Activated B cell treated with CpG ODN at 0.5 μM for 24 hours (primary cell): ENCODE measurements at regions not wholly inside any gene's neighbourhood (a gene's known extent, or its start where the extent isn't known, plus 50 kb on each side); places are given as distances from the start of the nearest gene placed in this dataset.
"Not testable (repeated sequence)": the region's sequence is repeated elsewhere in the genome, so short reads cannot be mapped to it uniquely, and the experiment has no call there.

Source experiments
- ATAC-seq: fragments of 200-7000 bp; cut with Tn5 transposase; one replicate; pipeline ENCODE4 v1.10.0; 2021; ENCODE audit warnings: low read depth, mild to moderate bottlenecking, moderate library complexity
- CTCF ChIA-PET: fragments of 350-600 bp; sonication (Branson Sonifier 250); formaldehyde crosslinking; loops from one replicate; lab custom pipeline; 2021; ENCODE audit warnings: antibody characterized with exemption; lab: Charles Lee
- POLR2A ChIA-PET: fragments of 350-600 bp; sonication (Branson Sonifier 250); formaldehyde crosslinking; loops from one replicate; lab custom pipeline; 2021; ENCODE audit warnings: antibody characterized with exemption; lab: Charles Lee
- DNase-seq: peaks from one replicate; pipeline ENCODE4 v3.0.0; 2022
- H3K27ac Mint-ChIP-seq: one replicate; pipeline ENCODE4 v1.8.0; 2020; ENCODE audit warnings: mixed read lengths
- H3K27me3 Mint-ChIP-seq: one replicate; pipeline ENCODE4 v1.8.0; 2021; ENCODE audit warnings: mixed read lengths
- H3K36me3 Mint-ChIP-seq: one replicate; pipeline ENCODE4 v1.8.0; 2021; ENCODE audit warnings: low read depth, mixed read lengths
- H3K4me1 Mint-ChIP-seq: one replicate; pipeline ENCODE4 v1.8.0; 2021; ENCODE audit warnings: mixed read lengths
- H3K4me3 Mint-ChIP-seq: one replicate; pipeline ENCODE4 v1.8.0; 2020; ENCODE audit warnings: mild to moderate bottlenecking, mixed read lengths
- H3K9me3 Mint-ChIP-seq: one replicate; pipeline ENCODE4 v1.8.0; 2020; ENCODE audit warnings: mixed read lengths
- CTCF ChIP-seq: fragments of 200-600 bp; IDR thresholded peaks from one replicate; pipeline ENCODE4 v1.8.0; 2022; ENCODE audit warnings: antibody characterized with exemption, mild to moderate bottlenecking
- intact Hi-C: fragments of 100-400 bp; cut with micrococcal nuclease; formaldehyde crosslinking; loops from one replicate; pipeline ENCODE4 v1.15.1; 2024

DNA sequence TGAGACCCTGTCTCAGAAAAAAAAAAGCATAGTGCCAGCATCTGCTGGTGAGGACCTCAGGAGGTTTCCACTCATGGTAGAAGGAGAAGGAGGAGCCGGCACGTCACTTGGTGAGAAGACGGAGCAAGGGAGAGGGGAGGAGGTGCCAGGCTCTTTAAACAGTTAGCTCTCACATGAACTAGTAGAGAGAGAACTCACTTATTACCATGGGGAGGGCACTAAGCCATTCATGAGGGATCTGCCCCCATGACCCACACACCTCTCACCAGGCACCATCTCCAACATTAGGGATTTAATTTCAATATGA is 62.9 kb upstream of the VKORC1L1 start:
- ChIA-PET POLR2A (interaction anchor here (0.7 to 1.6 kb wide), 2 partner anchors 59 to 84 kb away, joined by 3 to 4 read pairs; no protein-coding TSS in a partner anchor), CTCF (no interaction called here)
- no peak for DNase-seq
- Mint-ChIP-seq H3K27ac (peak overlapping the region; percentile 74), H3K9me3 (no peaks in the 10 kb centered on the region), H3K4me3 (peak overlapping the region; percentile 54), H3K27me3 (no peaks in the 10 kb centered on the region), H3K4me1 (peaks cover 13% of the 10 kb centered on the region), H3K36me3 (no peaks in the 10 kb centered on the region)
- ATAC-seq: no peak
- intact Hi-C loops: loop anchor here (1.0 kb wide), 1 partner anchor 63 kb away; the partner anchor contains the start of gene VKORC1L1
- no peak for TF ChIP-seq CTCF

GRCh38 chr7:65812281-65812680 is 60.6 kb upstream of the VKORC1L1 start:
- intact Hi-C loops: no loop called here
- no peaks in the 10 kb centered on the region for H3K27me3 Mint-ChIP-seq

DNA sequence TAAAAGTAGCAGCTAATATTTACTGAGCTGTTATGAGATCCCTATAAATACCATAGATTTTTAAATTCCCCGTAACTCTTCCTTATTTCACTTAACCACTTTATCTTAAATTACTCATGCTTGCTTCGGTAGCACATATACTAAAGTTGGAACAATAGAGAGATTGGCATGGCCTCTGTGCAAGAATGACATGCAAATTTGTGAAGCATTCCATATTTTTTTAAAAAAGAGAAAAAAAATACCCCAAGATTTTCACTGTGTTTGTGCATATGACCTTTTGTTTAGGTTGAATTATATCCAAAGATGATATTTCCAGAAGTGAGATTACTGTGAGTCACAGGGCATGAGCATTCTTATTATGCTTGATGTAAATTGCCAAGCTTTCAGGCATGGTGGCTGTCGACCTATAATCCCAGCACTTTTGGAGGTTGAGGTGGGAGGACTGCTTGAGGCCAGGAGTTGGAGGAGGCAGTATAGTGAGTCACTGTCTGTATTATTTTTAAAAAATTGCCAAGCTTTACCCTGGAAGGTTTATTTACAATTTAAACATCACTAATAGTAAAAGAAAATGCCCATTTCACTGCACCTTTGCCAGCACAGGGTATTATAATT is 58.2 kb upstream of the VKORC1L1 start:
- H3K27ac Mint-ChIP-seq, intact Hi-C loops, DNase-seq, H3K27me3 Mint-ChIP-seq, H3K4me1 Mint-ChIP-seq, H3K9me3 Mint-ChIP-seq, H3K4me3 Mint-ChIP-seq, ATAC-seq, H3K36me3 Mint-ChIP-seq, POLR2A ChIA-PET: not testable (repeated sequence)
- CTCF ChIA-PET: interaction anchor here (0.6 kb wide), 1 partner anchor 15 kb away, joined by 3 read pairs; no protein-coding TSS in a partner anchor

More at GRCh38 chr7:65812281-65812680, 60.6 kb upstream of the VKORC1L1 start:
- H3K36me3 Mint-ChIP-seq: no peaks in the 10 kb centered on the region
- H3K27ac Mint-ChIP-seq: no peak overlapping the region
- no peak overlapping the region for H3K4me3 Mint-ChIP-seq
- DNase-seq (no peak), ATAC-seq (no peak)
- ChIA-PET CTCF (no interaction called here), POLR2A (no interaction called here)
- no peak for TF ChIP-seq CTCF
- peaks cover 13% of the 10 kb centered on the region for H3K4me1 Mint-ChIP-seq
- no peaks in the 10 kb centered on the region for H3K9me3 Mint-ChIP-seq

GRCh38 chr7:65820287-65820950 is 52.5 kb upstream of the VKORC1L1 start:
- ChIA-PET POLR2A (no interaction called here), CTCF (interaction anchor here (1.1 kb wide), 1 partner anchor 98 kb away, joined by 3 read pairs; no protein-coding TSS in a partner anchor)
- Mint-ChIP-seq H3K36me3 (no peaks in the 10 kb centered on the region), H3K4me3 (no peak overlapping the region), H3K27me3 (no peaks in the 10 kb centered on the region), H3K9me3 (no peaks in the 10 kb centered on the region), H3K27ac (no peak overlapping the region), H3K4me1 (no peaks in the 10 kb centered on the region)
- DNase-seq: no peak
- intact Hi-C loops: no loop called here
- no peak for TF ChIP-seq CTCF
- ATAC-seq: no peak
